Vagina (tissue), 2 donors: ENCODE measurements at regions not wholly inside any gene's neighbourhood (a gene's known extent, or its start where the extent isn't known, plus 50 kb on each side); places are given as distances from the start of the nearest gene placed in this dataset.

Experiments used
- DNase-seq, 2 donors: peaks; one replicate each; pipeline ENCODE4 v3.0.0-alpha.2; 2017; ENCODE audit errors: extremely low spot score in 2 of 2
- H3K27ac ChIP-seq: fragments of 200-600 bp; sonication (generic); one replicate; pipeline ENCODE4 v1.5.1; 2019
- H3K27me3 ChIP-seq: fragments of 200-600 bp; sonication (generic); one replicate; pipeline ENCODE4 v1.5.1; 2019
- H3K36me3 ChIP-seq, 2 donors: fragments of 200-600 bp; sonication (generic); one replicate each; pipeline ENCODE4 v1.5.1; 2017 to 2019
- H3K4me1 ChIP-seq: fragments of 200-600 bp; sonication (generic); one replicate; pipeline ENCODE4 v1.5.1; 2019
- H3K4me3 ChIP-seq, 2 donors: fragments of 200-600 bp; sonication (generic); 1 replicate in 1 of 2; 2 replicates in 1 of 2; pipeline ENCODE4 v1.5.1; 2016 to 2019
- H3K9me3 ChIP-seq: fragments of 200-600 bp; sonication (generic); one replicate; pipeline ENCODE4 v1.5.1; 2019
- CTCF ChIP-seq, 3 experiments: fragments of 450-650 bp in 2 of 3; fragments of 200-600 bp in 1 of 3; sonication (generic) in 1 of 3; IDR thresholded peaks; one replicate each; pipeline ENCODE4 v1.5.1; 2017 to 2019; ENCODE audit warnings: antibody characterized with exemption in 3 of 3, mild to moderate bottlenecking in 2 of 3, moderate library complexity in 2 of 3
- POLR2A ChIP-seq, 2 donors: fragments of 450-650 bp; IDR thresholded peaks; one replicate each; pipeline ENCODE4 v1.6.1; 2017; ENCODE audit warnings: antibody characterized with exemption in 2 of 2, mild to moderate bottlenecking in 2 of 2, moderate library complexity in 2 of 2
- POLR2AphosphoS5 ChIP-seq, 2 donors: sonication (generic); formaldehyde crosslinking; IDR thresholded peaks; one replicate each; pipeline ENCODE4 v1.9.0; 2017; ENCODE audit warnings: antibody characterized with exemption in 2 of 2, mild to moderate bottlenecking in 2 of 2, low read depth in 1 of 2; ENCODE audit not compliant: insufficient read depth in 1 of 2
- intact Hi-C: fragments of 100-400 bp; cut with DNase I; formaldehyde crosslinking; loops from one replicate; pipeline ENCODE4 v1.15.1; 2023

- no peak for DNase-seq
- Histone ChIP-seq H3K4me1 (no peaks in the 10 kb centered on the region), H3K27ac (no peak overlapping the region), H3K36me3 (no peaks in the 10 kb centered on the region), H3K4me3 (no peak overlapping the region), H3K27me3 (no peaks in the 10 kb centered on the region), H3K9me3 (no peaks in the 10 kb centered on the region)
- intact Hi-C loops, result no loop called here
- no peak for TF ChIP-seq CTCF (IDR thresholded peaks at IDR 0.05)
- no peak for TF ChIP-seq POLR2A (IDR thresholded peaks at IDR 0.05)
- no peak for TF ChIP-seq POLR2AphosphoS5 (IDR thresholded peaks at IDR 0.05; ENCODE audit: insufficient read depth in 1 of 2, low read depth in 1 of 2)
These were observed 409.4 kb downstream of the REEP3 start for GRCh38 chr10:63930584-63930983.

GRCh38 chr10:63935705-63936104 is 414.5 kb downstream of the REEP3 start:
- Histone ChIP-seq H3K36me3 (no peaks in the 10 kb centered on the region), H3K9me3 (no peaks in the 10 kb centered on the region), H3K27me3 (no peaks in the 10 kb centered on the region), H3K4me1 (no peaks in the 10 kb centered on the region), H3K27ac (no peak overlapping the region), H3K4me3 (no peak overlapping the region)
- intact Hi-C loops, result no loop called here
- no peak for DNase-seq
- TF ChIP-seq POLR2AphosphoS5 (IDR thresholded peaks at IDR 0.05; ENCODE audit: insufficient read depth in 1 of 2, low read depth in 1 of 2) (no peak), CTCF (IDR thresholded peaks at IDR 0.05) (no peak), POLR2A (IDR thresholded peaks at IDR 0.05) (no peak)

- no peak for DNase-seq
- TF ChIP-seq POLR2AphosphoS5 (IDR thresholded peaks at IDR 0.05; ENCODE audit: insufficient read depth in 1 of 2, low read depth in 1 of 2), result no peak
- TF ChIP-seq POLR2A (IDR thresholded peaks at IDR 0.05), result no peak
- no peak for TF ChIP-seq CTCF (IDR thresholded peaks at IDR 0.05)
- no peak overlapping the region for H3K4me3 ChIP-seq
- H3K9me3 ChIP-seq, result no peaks in the 10 kb centered on the region
- H3K27me3 ChIP-seq, result no peaks in the 10 kb centered on the region
- H3K36me3 ChIP-seq, result no peaks in the 10 kb centered on the region
- no peaks in the 10 kb centered on the region for H3K4me1 ChIP-seq
- intact Hi-C loops, result no loop called here
- no peak overlapping the region for H3K27ac ChIP-seq
These were observed 419.2 kb downstream of the REEP3 start for GRCh38 chr10:63940277-63940922.

GRCh38 chr10:63964406-63964805 is 443.2 kb downstream of the REEP3 start:
- Histone ChIP-seq H3K27ac (no peak overlapping the region), H3K27me3 (no peaks in the 10 kb centered on the region), H3K36me3 (no peaks in the 10 kb centered on the region), H3K4me1 (no peaks in the 10 kb centered on the region), H3K9me3 (no peaks in the 10 kb centered on the region), H3K4me3 (no peak overlapping the region)
- intact Hi-C loops, result loop anchor here (5.0 kb wide), 1 partner anchor 393 kb away; no protein-coding TSS in a partner anchor
- no peak for TF ChIP-seq POLR2AphosphoS5 (IDR thresholded peaks at IDR 0.05; ENCODE audit: insufficient read depth in 1 of 2, low read depth in 1 of 2)
- no peak for TF ChIP-seq POLR2A (IDR thresholded peaks at IDR 0.05)
- TF ChIP-seq CTCF (IDR thresholded peaks at IDR 0.05), result no peak
- no peak for DNase-seq

- DNase-seq, result no peak
- H3K27me3 ChIP-seq, result no peaks in the 10 kb centered on the region
- H3K27ac ChIP-seq, result no peak overlapping the region
- intact Hi-C loops, result no loop called here
- TF ChIP-seq POLR2AphosphoS5 (IDR thresholded peaks at IDR 0.05; ENCODE audit: insufficient read depth in 1 of 2, low read depth in 1 of 2) (no peak), CTCF (IDR thresholded peaks at IDR 0.05) (no peak), POLR2A (IDR thresholded peaks at IDR 0.05) (no peak)
- no peak overlapping the region for H3K4me3 ChIP-seq
- no peaks in the 10 kb centered on the region for H3K4me1 ChIP-seq
- H3K36me3 ChIP-seq, result no peaks in the 10 kb centered on the region
- H3K9me3 ChIP-seq, result no peaks in the 10 kb centered on the region
These were observed 444.6 kb downstream of the REEP3 start for GRCh38 chr10:63965846-63966245.
